Keratinocyte (primary cell): ENCODE measurements at regions not wholly inside any gene's neighbourhood (a gene's known extent, or its start where the extent isn't known, plus 50 kb on each side); places are given as distances from the start of the nearest gene placed in this dataset.

Experiments used
- DNase-seq: peaks from one replicate; pipeline ENCODE4 v3.0.0-alpha.2; 2011; ENCODE audit warnings: low read depth, missing footprints, low spot score
- FAIRE-seq: peaks from 2 replicates; lab custom pipeline; 2011; peaks lifted over from hg19 to GRCh38; lab: Jason Lieb, UNC
- H2AFZ ChIP-seq: 2 replicates; pipeline ENCODE4 v1.6.0; 2012; ENCODE audit warnings: low read length, control low read depth, inconsistent platforms; ENCODE audit not compliant: control insufficient read depth
- H3K27ac ChIP-seq: 2 replicates; pipeline ENCODE4 v1.5.1; 2011; ENCODE audit warnings: low read length; ENCODE audit not compliant: control insufficient read depth, insufficient read depth
- H3K27me3 ChIP-seq: 3 replicates; pipeline ENCODE4 v1.6.0; 2011; ENCODE audit warnings: low read length; ENCODE audit not compliant: control insufficient read depth, insufficient read depth; ENCODE audit errors: extremely low read depth
- H3K36me3 ChIP-seq, 2 experiments: 2 replicates in 1 of 2; 3 replicates in 1 of 2; pipeline ENCODE4 v1.5.1; 2011; ENCODE audit warnings: low read length in 2 of 2, mild to moderate bottlenecking in 1 of 2; ENCODE audit not compliant: control insufficient read depth in 2 of 2, insufficient read depth in 2 of 2; ENCODE audit errors: extremely low read depth in 1 of 2
- H3K4me1 ChIP-seq: 3 replicates; pipeline ENCODE4 v1.5.1; 2011; ENCODE audit warnings: low read length; ENCODE audit not compliant: control insufficient read depth, insufficient read depth; ENCODE audit errors: extremely low read depth
- H3K4me2 ChIP-seq: 3 replicates; pipeline ENCODE4 v1.6.0; 2011; ENCODE audit warnings: low read depth, low read length; ENCODE audit not compliant: control insufficient read depth, insufficient read depth; ENCODE audit errors: extremely low read depth
- H3K4me3 ChIP-seq, 3 experiments: fragments of 200-600 bp in 1 of 3; sonication (generic) in 1 of 3; 2 replicates in 2 of 3; 3 replicates in 1 of 3; pipeline ENCODE4 v1.5.1; 2011 to 2016; ENCODE audit warnings: low read length in 3 of 3, mild to moderate bottlenecking in 3 of 3, control low read depth in 2 of 3, inconsistent platforms in 1 of 3, low read depth in 1 of 3, mixed read lengths in 1 of 3, mixed run types in 1 of 3, moderate library complexity in 1 of 3; ENCODE audit not compliant: control insufficient read depth in 2 of 3, insufficient read depth in 2 of 3; ENCODE audit errors: extremely low read depth in 1 of 3
- H3K79me2 ChIP-seq: 2 replicates; pipeline ENCODE4 v1.6.0; 2012; ENCODE audit warnings: low read length; ENCODE audit not compliant: control insufficient read depth, insufficient read depth
- H3K9ac ChIP-seq: 3 replicates; pipeline ENCODE4 v1.6.0; 2011; ENCODE audit warnings: low read length; ENCODE audit not compliant: control insufficient read depth, insufficient read depth; ENCODE audit errors: extremely low read depth
- H3K9me1 ChIP-seq: 3 replicates; pipeline ENCODE4 v1.6.0; 2011; ENCODE audit warnings: low read length; ENCODE audit not compliant: control insufficient read depth, insufficient read depth; ENCODE audit errors: extremely low read depth
- H3K9me3 ChIP-seq: 2 replicates; pipeline ENCODE4 v1.5.1; 2012; ENCODE audit warnings: low read depth, low read length; ENCODE audit not compliant: control insufficient read depth
- H4K20me1 ChIP-seq: 3 replicates; pipeline ENCODE4 v1.6.0; 2011; ENCODE audit warnings: low read length; ENCODE audit not compliant: control insufficient read depth, insufficient read depth; ENCODE audit errors: extremely low read depth
- CTCF ChIP-seq, 3 experiments: IDR thresholded peaks in 1 of 3; conservative IDR thresholded peaks in 1 of 3; optimal IDR thresholded peaks in 1 of 3; 2 replicates in 2 of 3; 3 replicates in 1 of 3; pipeline versions ENCODE3 to v1.5.1; 2011; ENCODE audit warnings: low read length in 3 of 3, mild to moderate bottlenecking in 3 of 3, moderate library complexity in 2 of 3, control low read depth in 1 of 3, inconsistent platforms in 1 of 3; ENCODE audit not compliant: insufficient read depth in 2 of 3; ENCODE audit errors: extremely low read depth in 1 of 3
- EZH2 ChIP-seq: IDR thresholded peaks from one replicate; pipeline ENCODE4 v1.6.1; 2012; ENCODE audit warnings: inconsistent platforms, mild to moderate bottlenecking, low read length, moderate library complexity
- dilution Hi-C: fragments of 300-500 bp; cut with MboI; formaldehyde crosslinking; loops from one replicate; pipeline ENCODE4 v1.7.0; 2020; ENCODE audit warnings: low sequenced_read_pairs; ENCODE audit not compliant: extremely low pct_ligation_motif_present

- Histone ChIP-seq H3K9me3 (no peaks in the 10 kb centered on the region), H3K4me2 (no peak overlapping the region), H3K9me1 (no peaks in the 10 kb centered on the region), H4K20me1 (no peaks in the 10 kb centered on the region), H2AFZ (no peak overlapping the region), H3K4me1 (no peaks in the 10 kb centered on the region), H3K27ac (no peak overlapping the region), H3K27me3 (peaks cover 4% of the 10 kb centered on the region), H3K36me3 (no peaks in the 10 kb centered on the region), H3K79me2 (no peaks in the 10 kb centered on the region), H3K9ac (no peak overlapping the region), H3K4me3 (no peak overlapping the region)
- FAIRE-seq (no peak), DNase-seq (no peak)
- dilution Hi-C loops = no loop called here
- no peak for TF ChIP-seq CTCF (optimal IDR thresholded peaks at IDR 0.05 in 1 of 3, IDR thresholded peaks at IDR 0.05 in 1 of 3, conservative IDR thresholded peaks at IDR 0.05 in 1 of 3; ENCODE audit: extremely low read depth in 1 of 3, insufficient read depth in 2 of 3, low read length in 3 of 3)
- no peak for TF ChIP-seq EZH2
These were observed 155.0 kb upstream of the SFRP2 start for GRCh38 chr4:153943738-153944415.

DNA sequence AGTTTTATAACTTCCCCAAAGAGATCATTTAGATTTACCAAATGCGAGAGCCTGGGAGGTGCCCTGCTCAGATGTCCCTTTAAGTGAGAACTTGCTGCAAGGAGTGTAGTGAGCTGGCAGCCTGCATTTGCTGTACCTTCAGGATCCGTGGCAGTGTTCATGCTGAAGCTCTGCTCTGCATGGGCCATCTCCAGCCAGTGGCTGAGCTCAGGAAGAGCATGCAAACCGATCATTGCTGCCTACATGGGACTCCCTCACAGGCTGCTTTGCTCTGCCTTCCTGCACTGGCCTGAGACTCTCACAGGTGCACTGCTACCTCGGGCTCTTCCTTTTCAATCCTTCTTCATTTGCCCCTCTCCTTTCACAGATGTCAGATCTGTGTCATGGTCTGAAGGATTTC, 152.0 kb upstream of the SFRP2 start:
- no peaks in the 10 kb centered on the region for H4K20me1 ChIP-seq
- dilution Hi-C loops = no loop called here
- H3K79me2 ChIP-seq = no peaks in the 10 kb centered on the region
- DNase-seq = no peak
- no peak overlapping the region for H3K9ac ChIP-seq
- H3K4me2 ChIP-seq = no peak overlapping the region
- H2AFZ ChIP-seq = no peak overlapping the region
- FAIRE-seq = no peak
- no peaks in the 10 kb centered on the region for H3K4me1 ChIP-seq
- H3K4me3 ChIP-seq = no peak overlapping the region
- no peak overlapping the region for H3K27ac ChIP-seq
- no peak for TF ChIP-seq EZH2
- no peak for TF ChIP-seq CTCF (optimal IDR thresholded peaks at IDR 0.05 in 1 of 3, IDR thresholded peaks at IDR 0.05 in 1 of 3, conservative IDR thresholded peaks at IDR 0.05 in 1 of 3; ENCODE audit: extremely low read depth in 1 of 3, insufficient read depth in 2 of 3, low read length in 3 of 3)
- peaks cover 4% of the 10 kb centered on the region for H3K27me3 ChIP-seq
- H3K9me3 ChIP-seq = no peaks in the 10 kb centered on the region
- H3K36me3 ChIP-seq = no peaks in the 10 kb centered on the region
- no peaks in the 10 kb centered on the region for H3K9me1 ChIP-seq
